ENCODE measurements at regions not wholly inside any gene's neighbourhood (a gene's known extent, or its start where the extent isn't known, plus 50 kb on each side); places are given as distances from the start of the nearest gene placed in this dataset.

GRCh38 chr4:100833906-100834305, 316.1 kb upstream of the EMCN start:
- ATAC-seq, result no peak

GRCh38 chr4:100828986-100829685, 311.3 kb upstream of the EMCN start:
- no peak overlapping the region for H2AFZ ChIP-seq (ENCODE audit: low read length)
- H3K27ac ChIP-seq (ENCODE audit: low read length), result no peak overlapping the region
- ATAC-seq, result peak; percentile 84
- no peaks in the 10 kb centered on the region for H3K36me3 ChIP-seq (ENCODE audit: low read depth, low read length)
- 0 out of 2 replicates have a peak, but pooled peaks cover 4% of the 10 kb centered on the region for H3K4me1 ChIP-seq (ENCODE audit: insufficient read depth, low read length)
- ChIA-PET CTCF (no interaction called here), POLR2A (ENCODE audit: unreplicated experiment) (no interaction called here)
- BruUV-seq (replicated peaks), result no TSS peak
- H3K27me3 ChIP-seq (ENCODE audit: low read length), result no peaks in the 10 kb centered on the region
- no peak overlapping the region for H3K4me2 ChIP-seq (ENCODE audit: low read length)
- H3K9ac ChIP-seq (ENCODE audit: low read length), result no peak overlapping the region
- H3K79me2 ChIP-seq (ENCODE audit: low read length), result no peaks in the 10 kb centered on the region
- no peaks in the 10 kb centered on the region for H3F3A ChIP-seq (ENCODE audit: low read length, unreplicated experiment)
- no peaks in the 10 kb centered on the region for H3K9me2 ChIP-seq (replicated peaks; ENCODE audit: low read length)
- TF ChIP-seq CTCF (conservative IDR thresholded peaks at IDR 0.05; ENCODE audit: low read depth, low read length) (no peak), EZH2phosphoT487 (IDR thresholded peaks at IDR 0.05; ENCODE audit: borderline replicate concordance, low read length) (no peak), EZH2 (IDR thresholded peaks at IDR 0.05; ENCODE audit: low read length, unreplicated experiment) (no peak)
- intact Hi-C loops (cut with micrococcal nuclease), result no loop called here
- H3K4me3 ChIP-seq (ENCODE audit: low read length), result no peak overlapping the region
- no peaks in the 10 kb centered on the region for H3K9me3 ChIP-seq (ENCODE audit: low read length)
- DNase-seq, result peak; percentile 70
- H4K20me1 ChIP-seq (ENCODE audit: low read length), result no peaks in the 10 kb centered on the region

More at GRCh38 chr4:100833906-100834305, 316.1 kb upstream of the EMCN start:
- H4K20me1 ChIP-seq (ENCODE audit: low read length), result no peaks in the 10 kb centered on the region
- H3K4me3 ChIP-seq (ENCODE audit: low read length), result no peak overlapping the region
- H3K79me2 ChIP-seq (ENCODE audit: low read length), result no peaks in the 10 kb centered on the region
- no peak for DNase-seq
- no peak overlapping the region for H3K9ac ChIP-seq (ENCODE audit: low read length)
- POLR2A ChIA-PET (ENCODE audit: unreplicated experiment), result no interaction called here
- no peaks in the 10 kb centered on the region for H3K36me3 ChIP-seq (ENCODE audit: low read depth, low read length)
- no peak overlapping the region for H3K4me2 ChIP-seq (ENCODE audit: low read length)
- BruUV-seq (replicated peaks), result no TSS peak
- no peaks in the 10 kb centered on the region for H3K27me3 ChIP-seq (ENCODE audit: low read length)
- no peak overlapping the region for H2AFZ ChIP-seq (ENCODE audit: low read length)
- intact Hi-C loops (cut with micrococcal nuclease), result no loop called here
- H3F3A ChIP-seq (ENCODE audit: low read length, unreplicated experiment), result no peaks in the 10 kb centered on the region
- H3K9me2 ChIP-seq (replicated peaks; ENCODE audit: low read length), result no peaks in the 10 kb centered on the region
- H3K4me1 ChIP-seq (ENCODE audit: insufficient read depth, low read length), result 0 out of 2 replicates have a peak, but pooled peaks cover 3% of the 10 kb centered on the region
- TF ChIP-seq EZH2phosphoT487 (IDR thresholded peaks at IDR 0.05; ENCODE audit: borderline replicate concordance, low read length) (no peak), EZH2 (IDR thresholded peaks at IDR 0.05; ENCODE audit: low read length, unreplicated experiment) (no peak), CTCF (conservative IDR thresholded peaks at IDR 0.05; ENCODE audit: low read depth, low read length) (no peak)
- CTCF ChIA-PET, result no interaction called here
- H3K9me3 ChIP-seq (ENCODE audit: low read length), result no peaks in the 10 kb centered on the region
- no peak overlapping the region for H3K27ac ChIP-seq (ENCODE audit: low read length)

- Histone ChIP-seq H3K4me2 (ENCODE audit: low read length) (no peak overlapping the region), H3K27ac (ENCODE audit: low read length) (no peak overlapping the region), H3K27me3 (ENCODE audit: low read length) (no peaks in the 10 kb centered on the region), H3K79me2 (ENCODE audit: low read length) (no peaks in the 10 kb centered on the region), H3K9ac (ENCODE audit: low read length) (no peak overlapping the region), H3K9me3 (ENCODE audit: low read length) (no peaks in the 10 kb centered on the region), H3K9me2 (replicated peaks; ENCODE audit: low read length) (no peaks in the 10 kb centered on the region), H2AFZ (ENCODE audit: low read length) (no peak overlapping the region), H3F3A (ENCODE audit: low read length, unreplicated experiment) (no peaks in the 10 kb centered on the region), H3K36me3 (ENCODE audit: low read depth, low read length) (no peaks in the 10 kb centered on the region), H4K20me1 (ENCODE audit: low read length) (no peaks in the 10 kb centered on the region), H3K4me1 (ENCODE audit: insufficient read depth, low read length) (peaks cover 11% of the 10 kb centered on the region), H3K4me3 (ENCODE audit: low read length) (no peak overlapping the region)
- intact Hi-C loops (cut with micrococcal nuclease), result no loop called here
- POLR2A ChIA-PET (ENCODE audit: unreplicated experiment), result no interaction called here
- no peak for TF ChIP-seq EZH2 (IDR thresholded peaks at IDR 0.05; ENCODE audit: low read length, unreplicated experiment)
- no peak for TF ChIP-seq EZH2phosphoT487 (IDR thresholded peaks at IDR 0.05; ENCODE audit: borderline replicate concordance, low read length)
- TF ChIP-seq CTCF (conservative IDR thresholded peaks at IDR 0.05; ENCODE audit: low read depth, low read length), result no peak
- ATAC-seq, result no peak
- CTCF ChIA-PET, result no interaction called here
- no TSS peak for BruUV-seq (replicated peaks)
- no peak for DNase-seq
Measured at GRCh38 chr4:100828364-100828763, 310.5 kb upstream of the EMCN start.
